Activated T-helper 1 cell treated with anti-CD3 and anti-CD28 coated beads, Interleukin-2, amount 50 U/mL, for 16 hours (primary cell): ENCODE measurements at regions not wholly inside any gene's neighbourhood (a gene's known extent, or its start where the extent isn't known, plus 50 kb on each side); places are given as distances from the start of the nearest gene placed in this dataset.

Experiments used
- DNase-seq, 2 donors: peaks; one replicate each; pipeline ENCODE4 v3.0.0-alpha.2; 2020; ENCODE audit warnings: low read depth in 1 of 2, low spot score in 1 of 2

DNA sequence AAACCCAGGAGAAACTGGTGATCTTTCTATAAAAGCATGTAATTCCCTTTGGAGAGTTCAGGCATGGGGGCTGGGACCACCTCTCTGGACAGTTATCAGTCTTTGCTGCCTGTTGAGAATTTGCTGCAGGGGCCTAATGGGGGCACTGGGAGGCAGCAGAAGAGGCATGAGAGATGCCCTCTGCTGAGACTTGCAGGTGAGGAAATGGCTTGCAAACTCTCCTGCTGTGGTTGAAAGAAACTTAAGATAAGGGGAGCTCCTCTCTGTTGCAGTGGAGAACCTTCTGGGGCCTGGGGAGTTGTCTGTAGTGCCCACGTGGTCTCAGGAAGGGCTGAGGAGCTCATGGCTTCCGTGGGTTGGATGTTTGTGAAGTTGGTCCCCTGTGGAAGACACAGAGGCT is 301.1 kb upstream of the FOXF1 start:
- DNase-seq, result no peak

DNA sequence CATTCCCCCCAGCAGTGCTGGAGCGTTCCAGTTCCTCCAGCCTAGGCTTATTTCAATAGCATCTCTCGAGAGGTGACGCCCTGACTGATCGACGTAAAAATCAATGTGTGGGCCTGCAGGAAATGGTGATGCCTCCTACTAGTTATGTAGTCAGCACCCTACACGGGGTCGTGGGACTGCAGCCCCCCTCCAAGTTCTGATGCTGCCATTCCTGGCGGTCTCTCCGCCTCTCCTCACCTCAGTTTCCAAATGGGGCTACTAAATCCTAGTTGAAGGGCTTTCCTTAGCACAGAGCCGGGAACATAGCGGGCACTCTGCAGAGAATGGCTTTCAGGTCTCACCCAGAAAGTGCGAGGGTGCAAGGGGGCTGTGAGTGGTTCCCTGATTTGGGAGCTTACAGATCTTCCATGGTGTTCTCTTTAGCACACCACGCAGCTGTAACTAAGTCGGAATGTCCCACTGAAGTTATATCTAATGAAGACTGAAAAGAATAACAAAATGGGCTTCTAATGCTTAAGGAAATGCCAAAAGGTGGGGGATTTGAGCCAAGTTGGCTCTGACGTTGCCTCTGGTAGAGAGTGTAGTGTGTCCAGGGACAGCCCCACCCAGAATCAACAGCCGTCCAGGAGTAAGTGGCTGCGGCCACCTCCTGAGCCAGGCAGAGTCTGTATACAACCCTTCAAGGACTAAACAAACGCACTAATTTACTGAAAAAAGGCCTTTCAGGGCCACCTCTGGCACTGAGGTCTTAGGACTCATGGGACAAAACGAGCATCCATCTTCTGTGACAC is 299.7 kb upstream of the FOXF1 start:
- DNase-seq, result no peak

DNA sequence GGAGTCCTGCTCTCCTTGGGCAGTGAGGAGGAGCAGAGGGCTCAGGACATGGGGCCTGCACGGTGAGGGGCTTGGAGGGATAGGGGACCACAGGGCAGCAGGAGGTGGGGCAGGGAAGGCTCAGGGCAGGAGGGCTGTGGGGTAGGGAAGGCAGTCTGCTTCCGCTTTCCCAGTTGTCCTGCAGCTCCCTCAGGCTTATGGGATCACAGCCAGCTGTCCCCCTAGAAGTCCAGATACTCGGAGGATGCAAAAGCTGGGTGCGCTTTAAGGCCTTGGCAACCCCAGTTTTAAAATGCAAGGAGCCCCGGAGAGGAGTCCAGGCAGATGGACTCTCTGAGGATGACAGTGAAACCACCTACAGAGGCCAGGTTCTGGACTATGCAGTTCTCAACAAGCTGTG is 299.1 kb upstream of the FOXF1 start:
- no peak for DNase-seq

DNA sequence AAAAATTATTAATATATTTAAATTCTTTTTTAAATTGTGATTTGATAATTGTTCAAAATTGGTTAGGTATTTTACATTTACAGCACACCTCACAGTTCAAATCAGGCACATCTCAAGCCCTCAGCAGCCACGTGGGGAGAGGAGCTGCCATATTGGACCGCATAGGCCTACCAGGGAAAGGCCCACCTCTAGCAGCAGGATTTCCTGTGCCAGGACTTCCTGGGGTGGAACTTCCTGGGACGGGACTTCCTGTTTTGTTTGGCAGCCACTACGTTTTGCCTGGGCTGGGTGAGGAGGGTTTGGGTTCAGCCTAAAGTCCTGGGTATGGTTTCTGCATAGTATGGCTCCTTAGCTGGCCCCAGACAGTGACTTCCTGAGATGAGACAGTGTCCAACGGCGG is 298.5 kb upstream of the FOXF1 start:
- no peak for DNase-seq

DNA sequence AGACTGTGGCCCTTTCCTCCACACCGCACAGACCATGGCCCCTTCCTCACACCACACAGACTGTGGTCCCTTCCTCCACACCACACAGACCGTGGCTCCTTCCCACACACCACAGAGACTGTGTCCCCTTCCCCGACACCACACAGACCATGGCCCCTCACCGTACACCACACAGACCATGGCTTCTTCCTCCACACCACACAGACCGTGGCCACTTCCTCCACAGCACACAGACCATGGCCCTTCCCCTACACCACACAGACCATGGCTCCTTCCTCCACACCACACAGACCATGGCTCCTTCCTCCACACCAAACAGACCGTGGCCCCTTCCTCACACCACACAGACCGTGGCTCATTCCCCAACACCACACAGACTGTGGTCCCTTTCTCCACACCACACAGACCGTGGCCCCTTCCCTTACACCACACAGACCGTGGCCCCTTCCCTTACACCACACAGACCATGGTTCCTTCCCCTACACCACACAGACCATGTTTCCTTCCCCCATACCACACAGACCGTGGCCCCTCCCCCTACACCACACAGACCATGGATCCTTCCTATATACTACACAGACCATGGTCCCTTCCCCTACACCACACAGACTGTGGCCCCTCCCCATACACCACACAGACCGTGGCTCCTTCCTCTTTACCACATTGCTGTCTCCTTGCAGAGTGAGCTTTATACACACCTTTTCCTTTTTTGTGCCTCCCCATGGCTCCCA is 297.5 kb upstream of the FOXF1 start:
- DNase-seq, result no peak

DNA sequence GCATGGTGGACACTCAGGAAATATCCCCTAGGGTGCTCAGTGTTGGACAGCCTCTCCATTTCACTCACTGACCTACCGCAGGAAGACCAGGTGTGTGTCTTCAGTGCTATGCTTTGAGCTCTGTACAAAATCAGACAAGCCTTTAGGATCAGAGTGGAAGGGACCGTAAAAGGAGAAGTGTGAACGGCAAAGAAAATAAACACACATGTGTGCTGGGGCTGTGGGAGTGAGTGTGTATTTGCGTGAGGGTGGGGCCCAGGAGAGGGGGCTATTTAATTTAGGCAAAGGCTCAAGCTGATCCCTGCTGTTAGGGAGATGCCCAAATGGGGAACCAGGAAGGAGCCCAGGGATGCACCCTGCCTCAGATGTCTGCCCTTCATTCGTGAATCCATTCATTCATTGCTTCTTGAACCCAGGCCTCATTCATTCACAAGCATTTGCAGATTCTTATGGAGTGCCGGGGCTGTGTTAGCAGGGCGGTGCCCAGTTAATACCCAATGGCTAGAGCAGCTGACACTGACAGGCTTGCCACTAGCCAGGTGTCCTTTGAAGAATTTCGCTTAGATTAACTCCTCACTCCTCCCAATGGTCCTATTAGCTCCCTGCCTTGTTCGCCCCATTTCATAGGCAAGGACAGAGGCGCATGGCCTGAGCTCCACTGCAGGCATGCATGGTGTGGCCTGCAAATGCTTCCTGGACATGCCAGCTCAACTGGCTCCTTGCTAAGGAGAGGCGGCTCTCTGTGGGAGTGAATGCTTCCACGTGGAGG is 296.7 kb upstream of the FOXF1 start:
- no peak for DNase-seq

DNA sequence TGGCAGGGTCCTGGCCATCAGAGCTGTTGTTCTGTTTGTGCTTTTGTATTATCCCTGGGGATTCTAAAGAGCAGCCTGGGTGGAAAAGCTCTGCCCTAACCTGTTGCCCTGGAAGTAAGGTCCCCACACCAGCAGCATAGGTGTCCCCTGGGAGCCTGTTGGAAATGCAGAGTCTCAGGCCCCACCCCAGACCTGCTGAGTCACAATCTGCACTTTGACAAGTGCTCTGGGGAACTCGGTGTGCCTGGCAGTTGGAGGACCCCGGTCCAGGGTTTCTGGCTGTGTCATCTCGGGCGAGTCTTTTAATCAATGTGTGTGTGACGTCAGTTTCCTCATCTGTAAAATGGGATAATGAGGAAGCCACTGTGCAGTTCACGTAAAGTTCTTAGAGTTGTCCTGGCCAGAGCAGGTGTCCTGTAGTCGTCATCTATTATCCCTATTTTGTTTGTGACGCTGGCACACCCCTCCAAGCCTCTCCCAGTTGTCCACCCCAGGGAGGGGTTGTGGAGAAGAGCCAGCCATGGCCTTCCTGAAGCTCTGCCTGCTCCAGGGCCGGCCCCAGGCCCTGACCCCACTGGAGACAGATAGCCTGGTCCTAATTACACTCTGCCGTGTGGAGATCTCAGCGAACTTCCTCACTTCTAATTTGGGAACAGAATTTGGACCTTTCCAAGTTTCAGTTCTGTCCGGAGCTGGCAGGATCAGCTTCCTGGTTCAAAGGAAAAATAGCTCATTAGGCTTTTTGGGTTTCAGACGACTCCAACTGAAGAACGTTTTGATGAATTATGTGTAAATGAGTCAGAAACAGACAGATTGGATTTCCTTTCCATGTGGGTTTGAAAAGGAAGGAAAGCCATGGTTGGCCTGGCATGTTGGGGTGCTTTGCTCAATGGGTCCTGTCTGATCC is 295.7 kb upstream of the FOXF1 start:
- no peak for DNase-seq

DNA sequence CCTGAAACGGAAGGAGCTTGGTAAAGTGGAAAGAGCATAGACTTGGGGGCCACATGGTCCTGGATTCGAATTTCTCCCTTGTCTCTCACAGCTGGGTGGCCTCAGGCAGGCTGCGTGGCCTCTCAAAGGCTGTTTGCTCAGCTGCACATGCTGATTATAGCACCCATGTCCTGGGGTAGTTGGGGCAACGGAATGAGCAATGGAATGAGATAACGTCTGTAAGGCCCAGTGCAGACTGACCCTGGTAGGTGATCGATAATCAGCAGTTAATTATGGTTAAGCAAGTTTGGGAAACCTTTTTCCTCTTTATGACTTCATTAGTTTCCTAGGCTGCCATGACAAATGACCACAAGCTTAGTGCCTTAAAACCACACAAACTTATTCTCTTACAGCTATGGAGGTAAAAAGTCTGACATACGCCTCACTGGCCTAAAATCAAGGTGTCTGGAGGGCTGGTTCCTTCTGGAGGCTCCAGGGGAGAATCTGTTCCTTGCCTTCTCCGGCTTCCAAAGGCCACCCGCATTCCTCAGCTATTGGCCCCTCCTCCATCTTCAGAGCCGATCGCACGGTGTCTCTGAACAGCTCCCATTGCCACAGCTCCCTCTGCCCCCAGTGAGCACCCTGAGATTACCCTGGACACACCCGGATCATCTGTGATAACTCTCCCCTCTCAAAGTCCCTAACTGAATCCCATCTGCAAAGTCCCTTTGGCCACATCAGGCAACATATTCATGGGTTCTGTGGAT is 294.9 kb upstream of the FOXF1 start:
- DNase-seq, result no peak

DNA sequence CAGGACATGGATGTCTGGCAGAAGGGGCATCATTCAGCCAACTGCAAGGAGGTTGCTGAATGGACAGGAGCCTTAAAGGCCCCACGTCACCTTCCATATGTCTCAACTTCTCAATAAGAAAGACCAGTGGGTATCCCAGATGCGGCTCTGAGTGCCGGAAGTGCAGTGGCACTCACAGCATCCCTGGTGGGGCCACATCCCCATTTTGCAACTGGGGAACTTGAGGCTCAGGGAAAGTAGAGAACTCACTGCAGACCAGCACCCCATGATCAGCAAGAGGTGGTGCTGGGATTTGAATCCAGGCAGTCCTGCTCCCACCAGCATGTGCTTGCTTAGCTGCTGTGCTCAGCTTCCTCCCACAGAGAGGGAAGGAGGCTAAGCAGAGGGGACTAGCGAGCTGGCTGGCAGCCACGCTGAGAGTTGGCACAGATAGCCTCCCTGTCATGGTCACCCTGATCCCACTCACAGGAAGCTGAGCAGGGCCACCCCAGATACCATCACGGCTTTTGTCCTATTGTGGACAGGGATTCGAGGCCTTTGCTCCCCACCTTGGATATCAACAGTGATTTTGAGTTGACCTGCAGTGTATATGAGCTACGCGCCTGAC is 294.2 kb upstream of the FOXF1 start:
- no peak for DNase-seq

DNA sequence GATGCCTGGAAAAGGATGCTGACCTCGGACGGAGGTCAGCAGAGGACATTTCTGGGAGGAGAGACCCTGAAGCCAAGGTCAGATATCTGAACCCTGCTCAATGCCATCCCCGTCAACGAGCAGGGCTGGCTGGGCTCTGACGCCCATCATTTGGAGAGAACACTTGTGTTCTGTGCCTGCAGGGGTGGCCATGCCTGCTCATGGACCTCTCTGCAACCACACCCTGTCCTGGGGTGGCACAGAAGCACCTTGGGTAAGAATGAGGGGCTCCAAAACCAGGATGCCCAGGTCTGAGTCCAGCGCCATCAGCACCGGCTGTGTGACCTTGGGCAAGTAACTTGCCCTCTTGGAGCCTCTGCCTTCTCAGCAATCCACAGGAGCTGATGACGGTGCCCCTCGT is 293.7 kb upstream of the FOXF1 start:
- no peak for DNase-seq

DNA sequence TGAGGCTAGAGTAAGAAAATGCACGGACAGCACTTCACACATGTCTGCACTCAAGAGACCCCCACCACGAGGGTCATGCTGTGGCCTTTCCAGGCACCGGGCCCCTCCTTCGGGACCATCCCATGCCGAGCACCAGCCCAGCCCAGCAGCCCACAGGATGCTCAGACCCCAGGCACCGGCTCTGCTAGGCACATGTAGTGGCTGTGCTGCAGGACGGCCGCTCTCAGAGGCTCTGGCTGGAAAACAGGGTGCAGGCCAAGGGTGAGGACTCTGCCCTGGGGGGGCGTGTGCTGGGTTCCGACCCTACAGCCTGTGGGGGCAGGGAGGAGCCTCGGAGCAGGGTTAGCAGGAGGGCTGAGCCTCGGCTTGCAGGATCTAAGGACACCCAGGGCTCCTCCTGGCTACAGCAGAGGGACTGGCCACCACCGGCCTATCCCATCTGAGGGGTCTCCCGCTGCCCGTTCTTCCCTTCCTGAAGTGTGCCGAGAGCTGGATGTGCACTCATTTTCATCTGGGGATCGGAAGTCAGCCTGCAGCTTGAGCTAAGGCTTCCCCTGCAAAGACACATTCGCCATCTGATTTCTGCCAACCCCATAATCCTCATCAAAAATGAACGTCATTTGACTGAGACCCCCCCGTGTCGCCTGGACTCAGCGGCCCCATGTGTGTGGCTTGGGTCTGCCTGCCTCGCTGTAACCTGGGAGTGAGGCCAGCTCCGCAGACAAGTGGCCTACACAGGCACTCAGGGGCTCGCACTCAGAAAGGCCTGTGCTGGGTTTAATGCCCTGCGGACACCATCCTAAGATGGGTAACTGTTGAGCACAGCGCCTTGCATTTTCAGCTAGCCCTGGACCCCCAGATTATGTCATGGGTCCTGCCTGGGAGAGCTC is 293.1 kb upstream of the FOXF1 start:
- no peak for DNase-seq

DNA sequence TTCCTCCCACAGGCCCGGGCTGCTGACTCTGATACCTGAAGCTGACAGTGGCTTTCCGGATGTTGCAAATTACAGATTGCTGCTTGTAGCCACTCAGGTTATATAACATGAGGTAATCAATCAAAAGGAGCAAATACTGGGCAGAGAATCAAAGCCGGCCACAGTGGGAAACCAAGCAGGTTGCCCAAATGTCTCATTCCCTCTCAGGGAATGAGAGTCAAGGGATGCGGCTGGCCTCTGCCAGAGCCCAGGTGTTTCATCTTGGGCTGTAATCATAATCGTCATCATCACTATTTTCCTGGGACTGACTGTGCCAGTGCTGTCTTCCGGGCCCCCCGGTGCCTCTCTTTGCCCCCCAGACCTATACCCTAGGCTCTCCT is 292.4 kb upstream of the FOXF1 start:
- no peak for DNase-seq

DNA sequence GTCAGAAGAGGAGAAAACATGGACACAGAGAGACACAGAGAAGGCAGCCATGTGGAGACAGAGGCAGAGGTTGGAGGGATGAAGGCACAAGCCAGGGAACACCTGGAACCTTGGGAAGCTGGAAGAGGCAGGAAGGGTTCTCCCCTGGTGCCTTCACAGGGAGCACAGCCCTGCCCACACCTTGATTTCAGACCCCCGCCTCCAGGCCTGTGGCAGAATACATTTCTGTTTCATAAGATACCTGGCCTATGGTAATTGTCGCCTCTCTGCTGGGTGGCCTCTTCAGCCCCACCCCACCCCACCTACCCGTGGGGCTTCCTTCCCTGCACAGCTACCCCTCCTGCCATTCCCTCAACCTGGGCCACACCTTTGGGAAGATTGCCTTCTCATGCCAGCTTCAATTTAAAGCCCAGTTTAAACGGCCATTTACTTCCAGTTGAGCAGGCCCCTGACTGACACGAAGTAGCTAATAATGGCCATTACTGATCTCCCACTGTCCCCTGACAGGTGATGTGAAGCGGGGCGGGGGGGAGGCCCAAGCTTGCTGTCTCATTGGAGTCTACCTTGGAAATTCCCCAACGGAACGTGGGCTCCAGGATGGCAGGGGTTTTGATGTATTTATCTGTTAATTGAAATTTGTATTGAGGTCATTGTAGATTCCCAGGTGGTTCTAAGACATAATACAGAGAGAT is 291.7 kb upstream of the FOXF1 start:
- no peak for DNase-seq

DNA sequence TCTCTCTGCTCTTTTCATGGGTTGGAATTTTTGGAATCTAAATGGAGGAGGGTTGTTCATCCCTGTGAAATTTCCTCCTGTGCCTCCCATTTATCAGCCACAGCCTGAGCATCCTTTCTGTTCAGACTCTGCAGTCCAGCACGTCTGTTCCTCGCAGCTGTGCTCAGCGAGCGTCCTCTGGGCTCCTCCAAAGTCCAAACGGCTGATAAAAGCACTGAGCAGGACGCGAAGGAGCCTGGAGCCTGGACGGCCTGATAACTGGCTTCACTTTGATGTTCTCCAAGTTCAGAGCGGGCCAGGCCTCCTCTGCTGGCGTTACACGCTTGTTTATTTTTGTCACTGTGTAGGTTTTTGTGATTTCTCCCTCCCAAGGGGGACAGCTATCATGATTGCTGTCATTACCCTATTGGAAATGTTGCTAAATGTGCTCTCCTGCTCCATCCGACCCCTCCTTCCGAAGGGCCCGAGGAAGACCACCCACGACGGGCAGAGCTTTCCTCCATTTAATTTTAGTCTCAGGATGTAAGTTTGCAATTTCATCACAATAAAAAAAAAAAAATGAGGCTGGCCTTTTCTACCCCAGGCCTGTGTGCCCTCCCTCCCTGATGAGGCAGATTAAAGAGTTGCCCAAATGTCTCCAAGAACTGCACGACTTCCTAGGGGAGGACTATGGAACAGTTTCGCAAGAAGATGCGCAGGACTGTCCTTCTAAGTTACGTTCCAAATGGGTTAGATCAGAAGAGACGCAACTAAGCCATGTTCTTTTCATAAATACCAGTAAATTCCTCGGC is 290.5 kb upstream of the FOXF1 start:
- DNase-seq, result no peak

DNA sequence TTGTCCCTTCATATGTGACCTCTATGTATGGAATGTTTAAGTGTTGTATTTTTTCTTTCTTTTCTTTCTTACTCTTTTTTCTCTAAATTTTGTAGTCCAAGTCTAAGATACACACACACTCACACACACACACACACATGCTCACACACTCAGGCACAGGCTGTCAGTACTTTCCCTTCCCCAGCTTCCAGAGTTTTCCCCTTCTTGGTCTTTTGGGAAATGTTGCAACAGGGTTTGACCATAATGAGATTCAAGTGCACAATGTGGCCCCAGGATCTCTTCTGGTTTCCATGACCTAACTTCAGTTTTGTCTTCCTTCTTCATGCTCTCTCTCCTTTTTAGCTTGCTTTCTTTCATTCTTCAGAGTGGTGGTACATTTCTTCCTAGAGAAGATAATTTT is 289.8 kb upstream of the FOXF1 start:
- DNase-seq, result no peak

DNA sequence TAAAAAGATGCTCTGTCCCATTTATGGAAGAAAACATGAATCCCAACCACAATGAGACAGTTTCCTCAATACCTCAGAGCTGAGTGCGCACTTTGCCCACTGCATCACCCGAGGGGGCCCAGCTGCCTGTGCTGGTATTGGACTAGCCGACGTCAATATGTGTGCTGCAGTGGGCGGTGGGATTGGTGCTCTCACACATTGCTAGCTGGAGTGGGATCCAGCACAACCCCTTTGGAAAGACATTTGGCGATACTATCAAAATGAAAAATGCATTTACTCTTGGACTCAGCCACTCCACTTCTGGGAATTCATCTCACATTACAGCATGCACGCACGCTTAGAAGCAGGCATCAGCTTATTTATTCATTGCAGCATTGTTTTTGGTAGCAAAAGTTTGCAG is 289.2 kb upstream of the FOXF1 start:
- DNase-seq, result no peak

DNA sequence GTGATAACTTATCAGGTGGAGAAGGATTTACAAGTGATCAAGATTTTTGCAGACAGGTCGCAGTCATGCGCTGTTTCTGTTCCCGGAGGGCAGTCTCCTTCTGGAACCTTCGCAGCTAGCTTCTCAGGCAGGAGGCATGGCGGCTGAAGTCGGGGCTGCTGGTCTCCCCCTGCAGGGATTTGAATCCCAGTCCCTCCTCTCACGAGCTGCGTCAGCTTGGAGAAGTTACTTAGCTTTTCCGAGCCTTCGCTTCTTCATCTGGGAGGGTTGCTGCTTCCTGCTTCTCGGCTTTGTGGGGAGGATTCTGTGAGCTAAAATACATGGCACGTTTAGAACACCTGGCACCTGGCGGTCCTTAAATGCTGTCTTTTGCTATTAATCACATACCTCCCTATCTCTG is 287.8 kb upstream of the FOXF1 start:
- no peak for DNase-seq
